SK-N-SH (cell line): ENCODE measurements at regions not wholly inside any gene's neighbourhood (a gene's known extent, or its start where the extent isn't known, plus 50 kb on each side); places are given as distances from the start of the nearest gene placed in this dataset.

Experiments
- CHD2 ChIP-seq: fragments of 150-350 bp; IDR thresholded peaks from 2 replicates; pipeline ENCODE4 v1.6.1; 2018; ENCODE audit warnings: low read length; ENCODE audit not compliant: partially characterized antibody
- CTCF ChIP-seq: fragments of 200-600 bp; sonication (generic); IDR thresholded peaks from 2 replicates; pipeline ENCODE4 v1.6.1; 2017; ENCODE audit warnings: antibody characterized with exemption, mild to moderate bottlenecking, moderate library complexity
- IRF3 ChIP-seq: fragments of 150-350 bp; IDR thresholded peaks from 2 replicates; pipeline ENCODE4 v1.6.1; 2016; ENCODE audit warnings: mild to moderate bottlenecking, low read depth, low read length
- JUND ChIP-seq: IDR thresholded peaks from 2 replicates; pipeline ENCODE4 v1.4.0; 2012
- MAX ChIP-seq: IDR thresholded peaks from 2 replicates; pipeline ENCODE4 v1.4.0; 2012; ENCODE audit warnings: low read depth
- MXI1 ChIP-seq: IDR thresholded peaks from 2 replicates; pipeline ENCODE4 v1.6.1; 2012; ENCODE audit warnings: mild to moderate bottlenecking, low read depth, low read length, improper control_type of control experiment
- POLR2AphosphoS5 ChIP-seq: IDR thresholded peaks from 2 replicates; pipeline ENCODE4 v1.6.1; 2012; ENCODE audit warnings: low read depth, low read length
- REST ChIP-seq: IDR thresholded peaks from 2 replicates; pipeline ENCODE4 v1.6.1; 2012; ENCODE audit warnings: mild to moderate bottlenecking, low read depth, low read length, moderate library complexity
- RFX5 ChIP-seq: IDR thresholded peaks from 2 replicates; pipeline ENCODE4 v1.6.1; 2012; ENCODE audit warnings: mild to moderate bottlenecking, improper control_type of control experiment, low read length
- RXRA ChIP-seq: IDR thresholded peaks from 2 replicates; pipeline ENCODE4 v1.4.0; 2012; ENCODE audit warnings: low read depth, mild to moderate bottlenecking, borderline replicate concordance
- SMC3 ChIP-seq: IDR thresholded peaks from 2 replicates; pipeline ENCODE4 v1.6.1; 2012; ENCODE audit warnings: low read depth, low read length, improper control_type of control experiment
- TCF12 ChIP-seq: IDR thresholded peaks from 2 replicates; pipeline ENCODE4 v1.4.0; 2012
- USF1 ChIP-seq: IDR thresholded peaks from 2 replicates; pipeline ENCODE4 v1.4.0; 2012; ENCODE audit warnings: low read depth, borderline replicate concordance

GRCh38 chr2:80969900-80970299, 665.3 kb upstream of the LRRTM1 start:
- no peak for TF ChIP-seq MXI1
- TF ChIP-seq POLR2AphosphoS5: no peak
- TF ChIP-seq RFX5: no peak
- TF ChIP-seq TCF12: no peak
- TF ChIP-seq CTCF: no peak
- no peak for TF ChIP-seq SMC3
- no peak for TF ChIP-seq JUND
- no peak for TF ChIP-seq MAX
- no peak for TF ChIP-seq CHD2
- TF ChIP-seq REST: no peak
- no peak for TF ChIP-seq USF1
- TF ChIP-seq RXRA: no peak
- TF ChIP-seq IRF3: no peak
